ENCODE measurements at regions not wholly inside any gene's neighbourhood (a gene's known extent, or its start where the extent isn't known, plus 50 kb on each side); places are given as distances from the start of the nearest gene placed in this dataset.
"Not testable (repeated sequence)": the region's sequence is repeated elsewhere in the genome, so short reads cannot be mapped to it uniquely, and the experiment has no call there.

GRCh38 chr16:21358261-21358795, 80.2 kb upstream of the CRYM start:
- not testable (repeated sequence) for H3K79me1 ChIP-seq (replicated peaks; ENCODE audit: low read length, poor library complexity, severe bottlenecking); H3K4me3 ChIP-seq (ENCODE audit: insufficient read depth in 1 of 2, low read depth in 1 of 2, low read length in 2 of 2); H3K4me1 ChIP-seq (ENCODE audit: control insufficient read depth, insufficient read depth, low read depth, low read length); H3K14ac ChIP-seq (ENCODE audit: low read length in 2 of 2); H2BK12ac ChIP-seq (ENCODE audit: low read length in 2 of 2); H3K18ac ChIP-seq (ENCODE audit: low read depth in 1 of 2, low read length in 2 of 2); H2BK5ac ChIP-seq (ENCODE audit: low read depth, low read length, poor library complexity, severe bottlenecking); DNase-seq; H3K27ac ChIP-seq (ENCODE audit: low read length, poor library complexity, severe bottlenecking); H3K36me3 ChIP-seq (ENCODE audit: control insufficient read depth in 1 of 2, insufficient read depth in 2 of 2, low read depth in 1 of 2, low read length in 2 of 2); H3K27me3 ChIP-seq (ENCODE audit: control insufficient read depth in 1 of 2, insufficient read depth in 1 of 2, low read length in 2 of 2); H4K8ac ChIP-seq (ENCODE audit: low read length); H2BK120ac ChIP-seq (ENCODE audit: low read depth, low read length); H2AK5ac ChIP-seq (ENCODE audit: low read length, severe bottlenecking); H2AFZ ChIP-seq (ENCODE audit: low read depth, low read length); H3K9ac ChIP-seq (ENCODE audit: low read length); H3K23ac ChIP-seq (ENCODE audit: low read length in 2 of 2); H4K91ac ChIP-seq (ENCODE audit: low read length); H2BK15ac ChIP-seq (ENCODE audit: low read depth, poor library complexity, severe bottlenecking); H3K4ac ChIP-seq (ENCODE audit: low read depth in 1 of 2, low read length in 2 of 2); H3K9me3 ChIP-seq (ENCODE audit: control insufficient read depth, low read length); H3K4me2 ChIP-seq (ENCODE audit: low read length, poor library complexity, severe bottlenecking)
- 94% methylated on average over 16 of the region's 18 CpGs for WGBS

GRCh38 chr16:21356308-21356707, 78.2 kb upstream of the CRYM start:
- H3K18ac ChIP-seq (ENCODE audit: low read depth in 1 of 2, low read length in 2 of 2) = not testable (repeated sequence)

GRCh38 chr16:21351433-21351832, 73.3 kb upstream of the CRYM start:
- not testable (repeated sequence) for H3K4me3 ChIP-seq (ENCODE audit: insufficient read depth in 1 of 2, low read depth in 1 of 2, low read length in 2 of 2); H2BK5ac ChIP-seq (ENCODE audit: low read depth, low read length, poor library complexity, severe bottlenecking); H3K79me1 ChIP-seq (replicated peaks; ENCODE audit: low read length, poor library complexity, severe bottlenecking); H3K23ac ChIP-seq (ENCODE audit: low read length in 2 of 2); H3K4me2 ChIP-seq (ENCODE audit: low read length, poor library complexity, severe bottlenecking); H3K4me1 ChIP-seq (ENCODE audit: control insufficient read depth, insufficient read depth, low read depth, low read length); H4K91ac ChIP-seq (ENCODE audit: low read length); DNase-seq; H2AFZ ChIP-seq (ENCODE audit: low read depth, low read length); H3K9ac ChIP-seq (ENCODE audit: low read length); H2BK15ac ChIP-seq (ENCODE audit: low read depth, poor library complexity, severe bottlenecking); H4K8ac ChIP-seq (ENCODE audit: low read length); H3K4ac ChIP-seq (ENCODE audit: low read depth in 1 of 2, low read length in 2 of 2); H3K9me3 ChIP-seq (ENCODE audit: control insufficient read depth, low read length); H3K27me3 ChIP-seq (ENCODE audit: control insufficient read depth in 1 of 2, insufficient read depth in 1 of 2, low read length in 2 of 2); H2BK12ac ChIP-seq (ENCODE audit: low read length in 2 of 2); H2BK120ac ChIP-seq (ENCODE audit: low read depth, low read length); H3K36me3 ChIP-seq (ENCODE audit: control insufficient read depth in 1 of 2, insufficient read depth in 2 of 2, low read depth in 1 of 2, low read length in 2 of 2); H3K14ac ChIP-seq (ENCODE audit: low read length in 2 of 2); H3K18ac ChIP-seq (ENCODE audit: low read depth in 1 of 2, low read length in 2 of 2); H3K27ac ChIP-seq (ENCODE audit: low read length, poor library complexity, severe bottlenecking); H2AK5ac ChIP-seq (ENCODE audit: low read length, severe bottlenecking)
- whole genome bisulfite sequencing = no CpG with 5 or more reads among the region's 5 CpGs

More at GRCh38 chr16:21356308-21356707, 78.2 kb upstream of the CRYM start:
- not testable (repeated sequence) for H3K27ac ChIP-seq (ENCODE audit: low read length, poor library complexity, severe bottlenecking); H3K36me3 ChIP-seq (ENCODE audit: control insufficient read depth in 1 of 2, insufficient read depth in 2 of 2, low read depth in 1 of 2, low read length in 2 of 2); H3K9me3 ChIP-seq (ENCODE audit: control insufficient read depth, low read length); H2BK12ac ChIP-seq (ENCODE audit: low read length in 2 of 2); H3K4me2 ChIP-seq (ENCODE audit: low read length, poor library complexity, severe bottlenecking); H3K27me3 ChIP-seq (ENCODE audit: control insufficient read depth in 1 of 2, insufficient read depth in 1 of 2, low read length in 2 of 2); H3K79me1 ChIP-seq (replicated peaks; ENCODE audit: low read length, poor library complexity, severe bottlenecking); H3K4me3 ChIP-seq (ENCODE audit: insufficient read depth in 1 of 2, low read depth in 1 of 2, low read length in 2 of 2); H3K4me1 ChIP-seq (ENCODE audit: control insufficient read depth, insufficient read depth, low read depth, low read length); H3K23ac ChIP-seq (ENCODE audit: low read length in 2 of 2); H2AK5ac ChIP-seq (ENCODE audit: low read length, severe bottlenecking); H3K9ac ChIP-seq (ENCODE audit: low read length); H3K14ac ChIP-seq (ENCODE audit: low read length in 2 of 2); DNase-seq; H2AFZ ChIP-seq (ENCODE audit: low read depth, low read length); H2BK5ac ChIP-seq (ENCODE audit: low read depth, low read length, poor library complexity, severe bottlenecking); H2BK15ac ChIP-seq (ENCODE audit: low read depth, poor library complexity, severe bottlenecking); H3K4ac ChIP-seq (ENCODE audit: low read depth in 1 of 2, low read length in 2 of 2); H4K91ac ChIP-seq (ENCODE audit: low read length); H4K8ac ChIP-seq (ENCODE audit: low read length); H2BK120ac ChIP-seq (ENCODE audit: low read depth, low read length)
- 84% methylated on average over 5 of the region's 10 CpGs for WGBS

DNA sequence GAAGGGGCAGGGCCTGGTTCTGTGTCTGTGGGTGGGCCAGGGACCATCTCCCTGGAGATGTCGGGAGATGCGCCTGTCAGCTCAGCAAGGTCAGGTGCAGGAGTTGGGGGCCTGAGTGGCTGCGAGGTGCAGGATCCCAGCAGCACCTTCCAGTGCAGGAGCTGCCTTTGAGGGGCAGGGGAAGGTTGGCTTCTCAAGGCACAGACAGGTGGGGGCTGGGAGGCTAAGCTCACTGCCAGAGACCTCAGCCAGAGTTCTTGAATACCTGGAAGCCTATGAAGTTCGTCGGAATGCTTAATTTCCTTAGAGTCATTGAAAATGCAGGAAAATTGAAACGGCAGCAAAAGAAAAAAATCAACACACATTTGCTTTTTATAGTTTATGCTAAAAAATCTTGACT, 72.8 kb upstream of the CRYM start:
- not testable (repeated sequence) for H2BK15ac ChIP-seq (ENCODE audit: low read depth, poor library complexity, severe bottlenecking); H3K18ac ChIP-seq (ENCODE audit: low read depth in 1 of 2, low read length in 2 of 2); DNase-seq; H3K79me1 ChIP-seq (replicated peaks; ENCODE audit: low read length, poor library complexity, severe bottlenecking); H2AK5ac ChIP-seq (ENCODE audit: low read length, severe bottlenecking); H3K27ac ChIP-seq (ENCODE audit: low read length, poor library complexity, severe bottlenecking); H3K9ac ChIP-seq (ENCODE audit: low read length); H3K36me3 ChIP-seq (ENCODE audit: control insufficient read depth in 1 of 2, insufficient read depth in 2 of 2, low read depth in 1 of 2, low read length in 2 of 2); H2BK5ac ChIP-seq (ENCODE audit: low read depth, low read length, poor library complexity, severe bottlenecking); H3K23ac ChIP-seq (ENCODE audit: low read length in 2 of 2); H3K14ac ChIP-seq (ENCODE audit: low read length in 2 of 2); H3K4me1 ChIP-seq (ENCODE audit: control insufficient read depth, insufficient read depth, low read depth, low read length); H3K9me3 ChIP-seq (ENCODE audit: control insufficient read depth, low read length); H3K4ac ChIP-seq (ENCODE audit: low read depth in 1 of 2, low read length in 2 of 2); H2BK120ac ChIP-seq (ENCODE audit: low read depth, low read length); H3K4me2 ChIP-seq (ENCODE audit: low read length, poor library complexity, severe bottlenecking); H4K8ac ChIP-seq (ENCODE audit: low read length); H3K27me3 ChIP-seq (ENCODE audit: control insufficient read depth in 1 of 2, insufficient read depth in 1 of 2, low read length in 2 of 2); H3K4me3 ChIP-seq (ENCODE audit: insufficient read depth in 1 of 2, low read depth in 1 of 2, low read length in 2 of 2); H2AFZ ChIP-seq (ENCODE audit: low read depth, low read length); H2BK12ac ChIP-seq (ENCODE audit: low read length in 2 of 2); H4K91ac ChIP-seq (ENCODE audit: low read length)
- WGBS = no CpG with 5 or more reads among the region's 6 CpGs

Data from mesenchymal stem cell (in vitro differentiated cells and primary cell).